GM23338 (cell line): ENCODE measurements at regions not wholly inside any gene's neighbourhood (a gene's known extent, or its start where the extent isn't known, plus 50 kb on each side); places are given as distances from the start of the nearest gene placed in this dataset.

Source experiments
- CTCF ChIP-seq, 2 experiments: fragments of 200-600 bp in 1 of 2; sonication (generic) in 1 of 2; conservative IDR thresholded peaks; 2 replicates each; pipeline versions ENCODE4 v1.5.1 to v1.6.1; 2016 to 2017; ENCODE audit warnings: antibody characterized with exemption in 2 of 2, low read depth in 2 of 2, mild to moderate bottlenecking in 2 of 2, moderate library complexity in 1 of 2
- ETS1 ChIP-seq: IDR thresholded peaks from 2 replicates; pipeline ENCODE4 v1.6.1; 2016; ENCODE audit warnings: antibody characterized with exemption
- EZH2 ChIP-seq: fragments of 200-600 bp; sonication (generic); IDR thresholded peaks from one replicate; pipeline ENCODE4 v1.8.0; 2017; ENCODE audit warnings: antibody characterized with exemption, mild to moderate bottlenecking, low read depth; ENCODE audit not compliant: unreplicated experiment
- EZH2phosphoT487 ChIP-seq: fragments of 200-600 bp; sonication (generic); IDR thresholded peaks from one replicate; pipeline ENCODE4 v1.8.1; 2018; ENCODE audit warnings: antibody characterized with exemption; ENCODE audit not compliant: unreplicated experiment
- JUNB ChIP-seq: IDR thresholded peaks from one replicate; pipeline ENCODE4 v1.6.1; 2016; ENCODE audit warnings: antibody characterized with exemption; ENCODE audit not compliant: unreplicated experiment
- NANOG ChIP-seq: IDR thresholded peaks from 2 replicates; pipeline ENCODE4 v1.6.1; 2016; ENCODE audit warnings: antibody characterized with exemption, borderline replicate concordance
- POLR2AphosphoS5 ChIP-seq: IDR thresholded peaks from 2 replicates; pipeline ENCODE4 v1.6.1; 2016; ENCODE audit warnings: antibody characterized with exemption, low read depth
- TF ChIP-seq, protein P1 (sequence below): IDR thresholded peaks from one replicate; pipeline ENCODE4 v1.6.1; 2018; ENCODE audit warnings: antibody characterized with exemption; ENCODE audit not compliant: unreplicated experiment

- TF ChIP-seq CTCF (conservative IDR thresholded peaks at IDR 0.05; ENCODE audit: low read depth in 2 of 2): peak; percentile 10 to 24; a peak in 2 of 4 replicates
- no peak for TF ChIP-seq EZH2
- no peak for TF ChIP-seq POLR2AphosphoS5
- no peak for TF ChIP-seq JUNB
- TF ChIP-seq EZH2phosphoT487: no peak
- TF ChIP-seq, protein P1, sequence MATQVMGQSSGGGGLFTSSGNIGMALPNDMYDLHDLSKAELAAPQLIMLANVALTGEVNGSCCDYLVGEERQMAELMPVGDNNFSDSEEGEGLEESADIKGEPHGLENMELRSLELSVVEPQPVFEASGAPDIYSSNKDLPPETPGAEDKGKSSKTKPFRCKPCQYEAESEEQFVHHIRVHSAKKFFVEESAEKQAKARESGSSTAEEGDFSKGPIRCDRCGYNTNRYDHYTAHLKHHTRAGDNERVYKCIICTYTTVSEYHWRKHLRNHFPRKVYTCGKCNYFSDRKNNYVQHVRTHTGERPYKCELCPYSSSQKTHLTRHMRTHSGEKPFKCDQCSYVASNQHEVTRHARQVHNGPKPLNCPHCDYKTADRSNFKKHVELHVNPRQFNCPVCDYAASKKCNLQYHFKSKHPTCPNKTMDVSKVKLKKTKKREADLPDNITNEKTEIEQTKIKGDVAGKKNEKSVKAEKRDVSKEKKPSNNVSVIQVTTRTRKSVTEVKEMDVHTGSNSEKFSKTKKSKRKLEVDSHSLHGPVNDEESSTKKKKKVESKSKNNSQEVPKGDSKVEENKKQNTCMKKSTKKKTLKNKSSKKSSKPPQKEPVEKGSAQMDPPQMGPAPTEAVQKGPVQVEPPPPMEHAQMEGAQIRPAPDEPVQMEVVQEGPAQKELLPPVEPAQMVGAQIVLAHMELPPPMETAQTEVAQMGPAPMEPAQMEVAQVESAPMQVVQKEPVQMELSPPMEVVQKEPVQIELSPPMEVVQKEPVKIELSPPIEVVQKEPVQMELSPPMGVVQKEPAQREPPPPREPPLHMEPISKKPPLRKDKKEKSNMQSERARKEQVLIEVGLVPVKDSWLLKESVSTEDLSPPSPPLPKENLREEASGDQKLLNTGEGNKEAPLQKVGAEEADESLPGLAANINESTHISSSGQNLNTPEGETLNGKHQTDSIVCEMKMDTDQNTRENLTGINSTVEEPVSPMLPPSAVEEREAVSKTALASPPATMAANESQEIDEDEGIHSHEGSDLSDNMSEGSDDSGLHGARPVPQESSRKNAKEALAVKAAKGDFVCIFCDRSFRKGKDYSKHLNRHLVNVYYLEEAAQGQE: no peak
- TF ChIP-seq ETS1: no peak
- TF ChIP-seq NANOG: no peak
These were observed 184.1 kb downstream of the PMP22 start for GRCh38 chr17:15081008-15081407.
